ENCODE measurements at regions not wholly inside any gene's neighbourhood (a gene's known extent, or its start where the extent isn't known, plus 50 kb on each side); places are given as distances from the start of the nearest gene placed in this dataset.

- FAIRE-seq: no peak
- DNase-seq (ENCODE audit: insufficient read length, low spot score): no peak
Measured at GRCh38 chr13:50428183-50428877, 413.1 kb downstream of the KCNRG start.

GRCh38 chr13:50435011-50435410 is 408.5 kb downstream of the DLEU7 start:
- FAIRE-seq: no peak
- DNase-seq (ENCODE audit: insufficient read length, low spot score): no peak

DNA sequence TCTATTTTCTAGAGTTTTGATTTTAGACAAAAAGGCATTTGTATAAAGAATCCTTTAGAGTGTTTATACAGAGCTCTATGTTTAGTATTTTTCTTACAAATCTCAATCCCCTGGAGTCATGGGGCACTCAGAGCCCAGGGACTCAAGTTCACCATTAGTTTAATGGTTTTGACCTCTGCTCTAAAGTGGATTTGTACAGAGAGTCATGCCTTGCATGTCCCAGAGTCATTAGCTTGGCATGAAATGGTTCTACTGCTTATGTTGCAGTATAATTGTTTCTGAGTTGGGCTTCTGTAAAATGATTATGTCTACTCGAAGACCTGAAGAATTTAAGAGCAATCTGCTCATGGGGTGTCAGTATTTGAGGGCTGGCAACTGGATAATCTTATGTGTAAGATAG is 406.2 kb downstream of the DLEU7 start:
- DNase-seq (ENCODE audit: insufficient read length, low spot score): no peak
- FAIRE-seq: no peak

DNA sequence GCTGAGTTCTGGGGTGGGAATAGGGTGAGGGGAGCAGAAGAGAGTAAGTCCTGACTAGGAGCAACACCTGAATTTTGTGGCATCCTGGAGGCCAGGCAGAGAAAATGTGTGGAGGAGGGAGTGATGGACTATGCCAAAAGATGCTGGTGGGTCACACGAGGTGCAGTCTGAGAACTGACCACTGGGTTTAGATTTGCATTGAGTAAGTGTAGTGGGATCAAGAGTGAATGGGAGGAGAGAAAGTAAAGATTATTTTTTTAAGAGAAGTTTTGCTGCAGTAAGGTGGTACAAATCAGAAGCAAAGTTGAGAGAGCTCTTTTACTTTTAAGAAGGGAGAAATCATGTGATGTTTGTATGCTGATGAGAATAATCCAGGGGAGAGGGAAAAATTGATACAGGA is 405.1 kb downstream of the DLEU7 start:
- FAIRE-seq (no peak), DNase-seq (ENCODE audit: insufficient read length, low spot score) (no peak)

DNA sequence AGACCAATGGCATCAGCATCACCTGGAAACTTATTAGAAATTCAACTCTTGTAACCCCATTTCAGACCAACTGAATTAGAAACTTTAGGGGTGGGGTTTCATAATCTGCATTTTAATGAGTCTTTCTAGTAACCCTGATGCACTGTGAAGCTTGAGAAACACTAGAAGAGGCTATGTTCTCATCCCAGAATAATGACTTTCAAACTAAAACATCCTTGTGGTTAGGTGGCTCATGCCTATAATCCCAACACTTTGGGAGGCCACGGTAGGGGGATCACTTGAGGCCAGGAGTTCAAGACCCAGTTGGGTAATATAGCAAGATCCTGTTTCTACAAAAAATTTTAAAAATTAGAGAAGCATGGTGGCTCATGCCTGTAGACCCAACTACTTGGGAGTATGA is 402.4 kb downstream of the DLEU7 start:
- FAIRE-seq (no peak), DNase-seq (ENCODE audit: insufficient read length, low spot score) (no peak)

DNA sequence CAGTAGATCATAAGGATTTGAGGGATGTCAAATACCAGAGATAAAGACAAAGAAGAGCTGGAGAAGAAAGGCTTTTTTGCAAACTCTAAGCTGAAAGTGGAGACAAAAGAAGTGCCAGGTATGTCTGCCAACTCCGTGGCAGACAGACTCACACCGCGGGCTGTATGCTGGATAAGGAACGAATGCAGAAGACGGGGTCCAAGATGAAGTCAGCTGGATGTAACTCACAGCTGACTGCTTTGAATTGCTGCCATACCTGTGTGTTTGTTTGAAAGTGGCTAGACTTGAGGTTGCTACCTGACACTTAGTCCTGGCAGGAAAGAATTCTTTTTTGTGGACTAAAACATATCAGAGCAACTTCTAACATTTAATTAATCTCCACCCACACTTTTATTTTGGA is 398.8 kb downstream of the DLEU7 start:
- DNase-seq (ENCODE audit: insufficient read length, low spot score) (no peak), FAIRE-seq (no peak)

DNA sequence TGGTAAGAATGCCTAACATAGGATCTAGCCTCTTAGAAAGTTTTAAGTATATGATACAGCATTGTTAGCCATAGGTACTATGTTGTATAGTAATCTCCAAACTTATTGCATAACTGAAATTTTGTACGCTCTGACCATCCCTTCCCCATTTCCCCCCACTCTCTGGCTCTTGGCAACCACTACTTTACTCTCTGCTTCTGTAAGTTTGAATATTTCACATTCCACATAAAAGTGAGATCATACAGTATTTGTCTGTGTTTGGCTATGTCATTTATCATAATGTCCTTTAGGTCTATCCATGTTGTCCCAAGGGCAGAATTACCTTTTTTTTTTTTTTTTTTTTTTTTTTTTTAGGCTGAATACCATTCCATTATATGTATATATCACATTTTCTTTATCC is 396.9 kb downstream of the DLEU7 start:
- FAIRE-seq (no peak), DNase-seq (ENCODE audit: insufficient read length, low spot score) (no peak)

GRCh38 chr13:50448535-50448998 is 394.9 kb downstream of the DLEU7 start:
- FAIRE-seq: no peak

DNA sequence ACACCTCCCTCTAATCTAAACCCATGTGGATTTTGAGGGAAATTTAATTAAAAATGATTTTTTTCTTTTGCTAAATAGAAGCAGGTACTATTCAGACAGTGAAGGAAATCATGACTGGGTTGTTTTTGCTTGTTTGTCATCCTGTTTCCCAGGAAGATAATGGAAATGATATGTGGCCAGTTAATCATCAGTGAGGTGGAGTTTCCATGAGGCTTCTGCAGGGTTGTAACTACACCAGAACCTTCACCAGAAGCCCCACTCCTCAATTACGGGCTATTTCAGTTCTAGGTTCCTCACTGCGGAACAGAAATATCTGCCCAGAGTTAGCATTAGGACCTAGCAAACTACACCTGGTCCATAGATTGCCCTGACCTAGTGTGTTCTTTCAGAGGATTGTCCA is 394.0 kb downstream of the DLEU7 start:
- DNase-seq (ENCODE audit: insufficient read length, low spot score): no peak
- FAIRE-seq: no peak

More at GRCh38 chr13:50448535-50448998, 394.9 kb downstream of the DLEU7 start:
- no peak for DNase-seq (ENCODE audit: insufficient read length, low spot score)

DNA sequence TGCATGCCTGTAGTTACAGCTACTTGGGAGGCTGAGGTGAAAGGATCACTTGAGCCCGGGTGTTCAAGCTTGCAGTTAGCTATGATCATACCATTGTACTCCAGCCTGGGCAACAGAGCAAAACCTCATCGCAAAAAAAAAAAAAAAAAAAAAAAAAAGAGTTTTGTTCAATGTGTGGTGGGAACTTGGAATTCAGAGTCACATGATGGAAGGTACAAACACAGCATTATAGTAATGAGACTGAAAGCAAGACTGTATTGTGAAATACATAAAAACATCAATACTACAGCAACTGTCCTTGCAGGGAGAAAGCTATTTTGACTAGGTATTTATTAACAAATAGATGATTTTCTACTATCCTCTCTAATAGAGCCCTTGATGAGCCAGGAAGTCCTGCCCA is 393.2 kb downstream of the DLEU7 start:
- FAIRE-seq: no peak

DNA sequence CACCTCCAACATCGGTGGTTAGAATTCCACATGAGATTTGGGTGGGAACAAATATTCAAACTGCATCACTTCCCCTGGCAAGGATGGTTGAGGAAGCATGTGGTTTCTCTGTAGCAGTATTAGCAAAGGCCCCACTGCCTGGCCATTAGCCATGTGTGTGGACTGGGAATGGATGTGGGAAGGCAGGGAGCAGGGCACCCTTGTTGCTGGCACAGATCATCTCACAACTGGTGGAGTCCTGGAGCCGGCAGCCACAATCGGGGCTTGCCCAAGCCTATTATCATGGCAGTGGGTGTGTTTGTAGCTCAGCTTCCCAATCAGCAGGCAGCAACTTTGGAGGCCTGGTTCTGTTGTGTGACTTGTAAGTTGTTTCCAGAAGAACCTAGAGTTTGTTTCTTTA is 391.9 kb downstream of the DLEU7 start:
- DNase-seq (ENCODE audit: insufficient read length, low spot score): no peak

More for the DNA sequence above, 393.2 kb downstream of the DLEU7 start:
- DNase-seq (ENCODE audit: insufficient read length, low spot score): no peak

GRCh38 chr13:50452028-50452427 is 391.5 kb downstream of the DLEU7 start:
- DNase-seq (ENCODE audit: insufficient read length, low spot score): no peak
- no peak for FAIRE-seq

More for the DNA sequence above, 391.9 kb downstream of the DLEU7 start:
- no peak for FAIRE-seq

GRCh38 chr13:50452756-50453155 is 390.7 kb downstream of the DLEU7 start:
- DNase-seq (ENCODE audit: insufficient read length, low spot score) (no peak), FAIRE-seq (no peak)

GRCh38 chr13:50453188-50453587 is 390.3 kb downstream of the DLEU7 start:
- no peak for FAIRE-seq
- DNase-seq (ENCODE audit: insufficient read length, low spot score): no peak

- no peak for DNase-seq (ENCODE audit: insufficient read length, low spot score)
- FAIRE-seq: no peak
Measured at GRCh38 chr13:50456111-50456510, 387.4 kb downstream of the DLEU7 start.

- FAIRE-seq: peak; percentile 18
- no peak for DNase-seq (ENCODE audit: insufficient read length, low spot score)
Measured at GRCh38 chr13:50457415-50458393, 385.8 kb downstream of the DLEU7 start.

- FAIRE-seq (no peak), DNase-seq (ENCODE audit: insufficient read length, low spot score) (no peak)
Measured at GRCh38 chr13:50459046-50459445, 384.4 kb downstream of the DLEU7 start.

DNA sequence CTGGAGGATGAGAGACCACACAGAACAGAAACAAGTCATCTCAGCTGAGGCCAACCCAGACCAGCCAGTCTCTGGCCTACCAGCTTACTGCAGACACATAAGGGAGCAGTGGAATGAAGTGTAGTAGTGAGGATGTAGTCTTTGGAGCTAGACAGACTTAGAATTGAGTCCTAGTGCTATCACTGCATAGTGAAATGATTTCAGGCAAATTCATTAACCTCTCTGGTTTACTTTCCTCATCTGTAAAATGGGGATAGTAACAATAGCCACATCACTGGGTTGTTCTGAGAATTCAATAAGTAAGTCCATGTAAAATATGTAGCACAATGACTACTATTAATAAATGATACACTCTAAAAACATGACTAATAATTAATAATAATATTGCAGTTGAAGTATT is 383.8 kb downstream of the DLEU7 start:
- FAIRE-seq (no peak), DNase-seq (ENCODE audit: insufficient read length, low spot score) (no peak)

GRCh38 chr13:50460358-50460757 is 383.1 kb downstream of the DLEU7 start:
- DNase-seq (ENCODE audit: insufficient read length, low spot score) (no peak), FAIRE-seq (no peak)

- DNase-seq (ENCODE audit: insufficient read length, low spot score) (no peak), FAIRE-seq (no peak)
Measured at GRCh38 chr13:50461189-50461588, 382.3 kb downstream of the DLEU7 start.

DNA sequence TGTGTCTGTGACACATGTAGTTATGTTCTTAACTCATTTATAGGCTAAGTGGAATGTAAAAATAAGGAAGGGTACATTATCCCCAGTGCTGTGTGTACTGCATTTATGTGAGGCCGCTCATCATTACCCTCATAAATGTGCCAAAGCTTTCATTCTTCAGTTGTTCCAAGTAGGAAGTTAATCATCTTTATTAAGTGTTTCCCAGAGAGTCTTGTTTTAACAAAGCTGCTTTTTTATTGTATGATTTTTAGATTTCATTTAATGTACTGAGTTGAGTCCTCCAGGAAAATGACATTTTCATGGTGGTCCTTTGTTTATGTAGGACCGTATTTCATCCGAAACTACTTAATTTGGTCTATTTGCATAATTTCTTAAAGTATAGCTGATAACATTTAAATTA is 379.8 kb downstream of the DLEU7 start:
- DNase-seq (ENCODE audit: insufficient read length, low spot score) (no peak), FAIRE-seq (no peak)
